NCI-H1436 (cell line): ENCODE measurements at regions not wholly inside any gene's neighbourhood (a gene's known extent, or its start where the extent isn't known, plus 50 kb on each side); places are given as distances from the start of the nearest gene placed in this dataset.

Source experiments
- DNase-seq: peaks from one replicate; lab custom pipeline; 2025; lab: John Stamatoyannopoulos, UW

DNA sequence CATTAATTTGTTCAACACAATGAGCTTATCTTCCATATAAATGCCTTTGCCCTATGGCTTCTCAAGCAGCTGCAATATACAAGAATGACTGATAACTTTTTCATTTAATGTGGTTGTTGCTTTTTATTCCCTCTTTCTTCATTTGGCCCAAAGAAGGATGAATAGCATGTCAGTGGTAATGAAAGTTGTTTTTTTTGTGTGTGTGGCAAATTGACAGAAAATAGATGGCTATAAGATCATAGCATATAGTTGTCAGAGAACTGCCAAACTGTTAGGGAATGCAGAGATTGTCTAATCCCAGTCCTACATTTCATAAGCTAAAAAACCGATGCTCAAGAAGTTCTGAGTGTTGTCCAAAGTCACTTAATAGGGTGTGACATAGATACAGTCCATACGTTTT is 244.3 kb downstream of the ACTR3 start:
- no peak for DNase-seq

- no peak for DNase-seq
These were observed 249.7 kb downstream of the ACTR3 start for GRCh38 chr2:114139542-114139941.

DNA sequence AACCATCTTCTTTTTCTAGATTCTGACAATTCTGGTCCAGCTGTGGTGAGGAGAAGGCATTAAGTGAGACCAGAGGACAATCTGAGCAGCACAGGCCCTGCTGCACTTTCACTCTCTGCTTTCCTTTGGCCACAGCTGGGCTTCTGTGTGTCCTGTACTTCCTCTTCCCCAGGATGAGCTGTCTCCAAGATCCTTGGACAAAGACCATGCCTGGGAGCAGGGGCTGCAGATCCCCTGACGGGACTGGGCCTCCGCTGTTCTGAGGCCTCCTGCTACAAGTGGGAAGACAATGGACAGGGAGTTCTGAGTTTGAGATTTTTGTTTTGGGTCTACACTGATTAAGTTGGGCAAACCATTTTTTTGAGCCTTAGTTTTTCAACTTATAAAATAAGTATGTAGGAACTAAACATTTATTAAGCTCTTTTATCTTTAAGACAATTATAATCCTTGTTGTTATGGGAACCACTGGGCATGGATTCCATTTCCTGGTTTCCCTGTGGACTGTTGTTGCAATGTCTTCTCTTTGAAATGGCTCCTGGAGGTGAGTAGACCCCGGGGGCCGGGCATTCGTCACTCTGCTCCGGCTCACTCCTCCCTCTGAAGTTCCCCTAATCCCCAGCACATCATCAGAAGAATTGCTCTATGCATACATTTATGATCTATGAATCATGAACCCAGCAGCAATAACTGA is 266.6 kb downstream of the ACTR3 start:
- no peak for DNase-seq

GRCh38 chr2:114157057-114157385 is 267.1 kb downstream of the ACTR3 start:
- no peak for DNase-seq

GRCh38 chr2:114160263-114160981 is 270.5 kb downstream of the ACTR3 start:
- no peak for DNase-seq

- no peak for DNase-seq
These were observed 271.5 kb downstream of the ACTR3 start for GRCh38 chr2:114161371-114161770.

GRCh38 chr2:114167799-114168198 is 274.6 kb upstream of the DPP10 start:
- no peak for DNase-seq

DNA sequence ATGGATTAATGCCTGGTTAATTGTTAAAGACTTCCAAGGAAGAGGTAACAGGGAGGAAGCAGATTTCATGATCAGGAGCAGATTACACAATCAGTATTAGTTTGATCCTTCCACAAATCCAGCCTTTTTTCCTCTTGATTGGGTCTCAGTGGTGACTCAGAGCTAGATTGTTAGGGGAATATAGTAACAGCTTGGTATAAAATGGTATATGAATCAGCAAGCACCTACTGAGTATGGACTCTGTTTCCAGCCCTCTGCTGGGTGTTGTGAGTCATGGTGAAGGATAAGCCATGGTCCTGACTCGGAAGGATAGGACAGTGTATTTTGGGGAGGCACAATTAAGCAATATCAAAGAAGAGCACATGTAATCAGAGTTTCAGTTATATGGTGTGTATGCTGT is 272.4 kb upstream of the DPP10 start:
- no peak for DNase-seq

DNA sequence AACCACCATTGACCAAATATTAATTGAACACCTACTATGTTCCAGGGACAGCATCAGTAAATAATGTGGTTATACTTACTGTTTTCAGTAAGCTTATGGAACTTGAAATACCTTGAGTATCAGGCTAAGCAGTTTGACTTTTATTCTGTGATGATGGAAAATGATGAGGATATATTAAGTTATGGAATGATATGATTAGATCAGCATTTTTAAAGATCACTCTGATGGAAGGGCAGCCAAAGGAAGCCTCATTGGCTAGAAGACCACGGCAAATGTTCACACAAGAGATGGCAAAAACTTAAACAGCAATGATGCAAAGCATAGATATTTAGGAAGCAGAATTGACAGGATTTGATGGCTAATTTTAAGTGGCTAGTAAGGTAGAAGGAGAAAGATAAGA is 266.9 kb upstream of the DPP10 start:
- no peak for DNase-seq

DNA sequence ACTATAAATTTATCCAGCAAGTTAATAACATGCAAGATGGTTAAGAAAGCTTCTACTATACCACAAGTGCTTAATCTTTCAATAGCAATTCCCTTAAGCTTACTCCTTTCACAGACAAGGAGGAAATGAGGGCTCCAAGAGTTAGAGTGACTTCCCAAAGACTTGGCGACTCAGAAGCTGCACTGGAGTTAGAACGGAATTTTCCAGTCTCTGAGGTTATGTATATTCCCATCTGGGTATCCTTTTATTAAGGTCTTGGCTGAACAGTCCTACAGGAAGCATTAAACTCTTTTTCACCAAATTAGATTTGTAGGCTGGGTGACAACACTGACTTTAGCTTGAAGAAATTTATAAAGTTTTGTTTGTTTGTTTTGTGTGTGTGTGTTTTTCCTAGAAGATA is 256.9 kb upstream of the DPP10 start:
- DNase-seq, result no peak

- DNase-seq, result no peak
These were observed 250.1 kb upstream of the DPP10 start for GRCh38 chr2:114192362-114192761.

- DNase-seq, result no peak
These were observed 240.7 kb upstream of the DPP10 start for GRCh38 chr2:114201781-114202180.

GRCh38 chr2:114203679-114204078 is 238.8 kb upstream of the DPP10 start:
- DNase-seq, result no peak

DNA sequence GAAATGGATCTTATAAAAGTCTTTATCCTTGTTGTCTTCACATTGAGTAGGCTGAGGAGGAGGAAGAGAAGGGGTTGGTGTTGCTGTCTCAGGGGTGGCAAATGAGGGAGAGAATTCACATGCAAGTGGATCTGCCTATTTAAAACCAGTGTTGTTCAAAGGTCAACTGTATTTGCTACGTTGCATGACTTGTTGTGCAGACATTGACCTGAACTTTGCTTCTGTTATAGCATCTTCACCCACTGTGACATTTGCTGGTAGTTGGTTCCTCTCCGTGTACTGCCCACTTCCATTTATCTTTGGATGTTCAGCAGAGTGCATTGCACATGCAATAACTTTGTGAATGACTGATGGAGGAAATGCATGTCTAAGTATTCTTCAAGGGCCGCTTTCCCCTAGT is 228.6 kb upstream of the DPP10 start:
- no peak for DNase-seq

DNA sequence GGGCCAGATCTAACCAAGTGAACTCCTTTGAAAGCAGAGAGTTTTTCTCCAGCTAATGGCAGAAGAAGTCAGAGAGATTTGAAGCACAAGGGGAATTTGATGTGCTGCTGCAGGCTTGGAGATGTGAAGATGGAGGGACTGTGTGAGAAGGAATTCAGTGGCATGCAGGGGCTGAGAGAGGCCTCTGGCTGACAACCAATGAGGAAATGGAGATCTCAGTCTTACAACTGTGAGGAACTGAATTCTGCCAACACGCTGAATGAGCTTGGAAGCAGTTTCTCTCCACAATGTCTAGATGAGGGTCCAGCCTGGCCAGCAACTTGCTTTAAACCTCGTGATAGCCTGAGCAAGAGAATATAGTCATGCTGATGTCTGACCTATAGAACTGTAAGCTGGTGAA is 224.1 kb upstream of the DPP10 start:
- DNase-seq, result no peak

- DNase-seq, result no peak
These were observed 223.0 kb upstream of the DPP10 start for GRCh38 chr2:114219456-114219855.

DNA sequence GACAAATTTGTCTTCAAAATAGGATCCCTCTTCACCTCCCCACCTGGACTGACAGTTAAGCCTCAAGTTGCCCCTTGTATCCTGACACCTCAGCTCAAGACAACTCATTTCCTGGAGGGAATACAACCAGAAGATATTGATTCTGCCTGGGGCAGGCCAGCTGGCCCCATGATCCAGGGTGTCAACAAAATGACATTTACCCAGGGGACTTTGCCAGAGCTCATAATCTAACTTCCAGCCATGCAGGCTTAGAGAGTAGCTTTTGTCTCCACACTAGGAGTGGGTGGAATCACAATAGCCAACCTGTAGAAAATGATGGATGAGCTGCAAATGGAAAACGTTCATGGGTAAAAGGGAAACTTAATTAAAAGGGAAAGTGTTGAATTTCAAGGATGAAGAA is 220.1 kb upstream of the DPP10 start:
- peak; percentile 13 for DNase-seq

DNA sequence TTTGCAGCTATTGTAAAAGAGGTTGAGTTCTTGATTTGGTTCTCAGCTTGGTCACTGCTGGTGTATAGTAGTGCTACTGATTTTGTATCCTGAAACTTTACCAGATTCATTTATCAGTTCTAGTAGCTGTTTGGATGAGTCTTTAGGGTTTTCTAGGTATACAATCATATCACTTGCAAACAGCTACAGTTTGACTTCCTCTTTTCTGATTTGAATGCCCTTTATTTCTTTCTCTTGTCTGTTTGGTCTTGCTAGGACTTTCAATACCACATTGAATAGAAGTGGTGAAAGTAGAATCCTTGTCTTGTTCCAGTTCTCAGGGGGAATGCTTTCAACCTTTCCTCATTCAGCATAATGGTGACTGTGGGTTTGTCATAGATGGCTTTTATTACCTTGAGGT is 210.5 kb upstream of the DPP10 start:
- no peak for DNase-seq

GRCh38 chr2:114237331-114237730 is 205.1 kb upstream of the DPP10 start:
- DNase-seq, result no peak

GRCh38 chr2:114238910-114239559 is 203.4 kb upstream of the DPP10 start:
- DNase-seq, result no peak

DNA sequence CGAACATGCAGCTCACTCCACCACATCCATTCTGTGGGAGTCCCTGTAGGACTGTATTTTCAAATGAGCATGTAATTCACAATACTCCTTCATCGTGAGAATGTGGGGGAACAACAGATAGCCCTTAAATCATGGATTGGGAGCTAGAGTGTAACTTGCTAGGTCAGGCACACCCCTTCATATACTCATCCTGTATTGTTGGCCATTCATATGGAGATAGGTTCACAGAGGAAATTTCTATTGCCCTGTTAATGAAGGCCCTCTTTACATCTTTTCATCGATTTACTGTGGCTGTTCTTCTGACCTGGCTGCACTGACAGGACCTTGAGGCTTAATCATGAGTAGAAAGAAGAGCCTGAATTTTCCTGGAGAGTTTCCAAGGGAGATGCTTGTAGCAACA is 193.8 kb upstream of the DPP10 start:
- DNase-seq, result no peak

GRCh38 chr2:114252713-114253112 is 189.7 kb upstream of the DPP10 start:
- no peak for DNase-seq

DNA sequence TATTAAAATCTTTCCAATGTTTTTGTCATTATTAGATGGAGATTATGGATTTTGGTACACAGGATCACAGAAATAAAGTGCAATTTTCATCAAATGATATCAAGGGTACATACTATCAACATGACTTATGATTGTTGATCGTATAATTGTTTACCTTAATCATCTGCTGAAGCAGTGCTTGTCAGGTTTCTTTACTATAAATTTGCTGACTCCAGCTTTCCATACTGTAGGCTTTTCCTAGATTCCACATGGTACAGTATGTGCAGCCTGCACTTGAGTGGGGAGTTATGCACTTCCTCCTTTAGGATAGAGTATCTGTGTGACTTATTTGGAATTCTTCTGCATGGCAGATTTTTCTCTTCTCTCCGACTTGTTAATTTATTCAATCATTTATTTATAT is 187.6 kb upstream of the DPP10 start:
- no peak for DNase-seq

- no peak for DNase-seq
These were observed 183.1 kb upstream of the DPP10 start for GRCh38 chr2:114259389-114259788.
